ENCODE measurements at regions not wholly inside any gene's neighbourhood (a gene's known extent, or its start where the extent isn't known, plus 50 kb on each side); places are given as distances from the start of the nearest gene placed in this dataset.

- Histone ChIP-seq H3K9me3 (ENCODE audit: insufficient read depth, low read depth, low read length) (no peaks in the 10 kb centered on the region), H3K36me3 (ENCODE audit: insufficient read depth, low read depth, low read length) (no peaks in the 10 kb centered on the region), H3K4me3 (ENCODE audit: low read length) (no peak overlapping the region), H3K9ac (ENCODE audit: low read depth, low read length) (no peak overlapping the region), H3K4me1 (ENCODE audit: insufficient read depth, low read length) (peaks cover 7% of the 10 kb centered on the region; the same call in 1 of the 2 replicates), H3K27me3 (ENCODE audit: insufficient read depth, low read length) (no peaks in the 10 kb centered on the region), H3K27ac (ENCODE audit: low read length) (no peak overlapping the region)
Observed at GRCh38 chr9:18215626-18216025, 258.3 kb upstream of the ADAMTSL1 start.

GRCh38 chr9:18216376-18216775 lies 257.6 kb upstream of the ADAMTSL1 start:
- Histone ChIP-seq H3K4me1 (ENCODE audit: insufficient read depth, low read length) (peaks cover 7% of the 10 kb centered on the region; the same call in 1 of the 2 replicates), H3K27me3 (ENCODE audit: insufficient read depth, low read length) (no peaks in the 10 kb centered on the region), H3K9ac (ENCODE audit: low read depth, low read length) (no peak overlapping the region), H3K27ac (ENCODE audit: low read length) (no peak overlapping the region), H3K4me3 (ENCODE audit: low read length) (no peak overlapping the region), H3K9me3 (ENCODE audit: insufficient read depth, low read depth, low read length) (no peaks in the 10 kb centered on the region), H3K36me3 (ENCODE audit: insufficient read depth, low read depth, low read length) (no peaks in the 10 kb centered on the region)

DNA sequence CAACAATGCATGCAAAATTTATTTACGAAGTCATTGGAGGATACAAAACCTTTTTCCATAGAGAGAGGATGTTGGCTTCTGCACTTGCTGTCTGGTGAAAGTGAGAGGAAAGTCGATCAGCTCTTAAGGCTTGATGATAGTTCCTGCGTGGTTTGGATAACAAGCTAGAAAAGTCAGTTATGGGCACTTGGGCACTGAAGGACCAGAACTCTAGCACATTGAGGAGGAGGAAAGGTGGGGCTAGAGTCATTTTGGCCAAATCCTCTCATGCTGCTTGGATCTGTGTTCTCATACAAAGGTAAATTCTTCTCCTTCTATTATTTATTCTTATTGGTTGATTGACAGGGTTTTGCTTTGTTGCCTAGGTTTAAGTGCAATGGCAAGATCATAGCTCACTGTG lies 245.9 kb upstream of the ADAMTSL1 start:
- Histone ChIP-seq H3K27ac (ENCODE audit: low read length) (no peak overlapping the region), H3K36me3 (ENCODE audit: insufficient read depth, low read depth, low read length) (no peaks in the 10 kb centered on the region), H3K9ac (ENCODE audit: low read depth, low read length) (no peak overlapping the region), H3K27me3 (ENCODE audit: insufficient read depth, low read length) (no peaks in the 10 kb centered on the region), H3K4me3 (ENCODE audit: low read length) (no peak overlapping the region), H3K9me3 (ENCODE audit: insufficient read depth, low read depth, low read length) (no peaks in the 10 kb centered on the region), H3K4me1 (ENCODE audit: insufficient read depth, low read length) (no peaks in the 10 kb centered on the region)

- H3K4me1 ChIP-seq (ENCODE audit: insufficient read depth, low read length), result no peaks in the 10 kb centered on the region
- H3K27me3 ChIP-seq (ENCODE audit: insufficient read depth, low read length), result no peaks in the 10 kb centered on the region
- H3K36me3 ChIP-seq (ENCODE audit: insufficient read depth, low read depth, low read length), result no peaks in the 10 kb centered on the region
- H3K9ac ChIP-seq (ENCODE audit: low read depth, low read length), result no peak overlapping the region
- no peak overlapping the region for H3K4me3 ChIP-seq (ENCODE audit: low read length)
- no peak overlapping the region for H3K27ac ChIP-seq (ENCODE audit: low read length)
- no peaks in the 10 kb centered on the region for H3K9me3 ChIP-seq (ENCODE audit: insufficient read depth, low read depth, low read length)
Observed at GRCh38 chr9:18229992-18230676, 243.8 kb upstream of the ADAMTSL1 start.

GRCh38 chr9:18233311-18233710 lies 240.6 kb upstream of the ADAMTSL1 start:
- H3K36me3 ChIP-seq (ENCODE audit: insufficient read depth, low read depth, low read length), result no peaks in the 10 kb centered on the region
- no peak overlapping the region for H3K9ac ChIP-seq (ENCODE audit: low read depth, low read length)
- H3K4me1 ChIP-seq (ENCODE audit: insufficient read depth, low read length), result no peaks in the 10 kb centered on the region
- H3K27ac ChIP-seq (ENCODE audit: low read length), result no peak overlapping the region
- no peaks in the 10 kb centered on the region for H3K27me3 ChIP-seq (ENCODE audit: insufficient read depth, low read length)
- H3K9me3 ChIP-seq (ENCODE audit: insufficient read depth, low read depth, low read length), result no peaks in the 10 kb centered on the region
- no peak overlapping the region for H3K4me3 ChIP-seq (ENCODE audit: low read length)

DNA sequence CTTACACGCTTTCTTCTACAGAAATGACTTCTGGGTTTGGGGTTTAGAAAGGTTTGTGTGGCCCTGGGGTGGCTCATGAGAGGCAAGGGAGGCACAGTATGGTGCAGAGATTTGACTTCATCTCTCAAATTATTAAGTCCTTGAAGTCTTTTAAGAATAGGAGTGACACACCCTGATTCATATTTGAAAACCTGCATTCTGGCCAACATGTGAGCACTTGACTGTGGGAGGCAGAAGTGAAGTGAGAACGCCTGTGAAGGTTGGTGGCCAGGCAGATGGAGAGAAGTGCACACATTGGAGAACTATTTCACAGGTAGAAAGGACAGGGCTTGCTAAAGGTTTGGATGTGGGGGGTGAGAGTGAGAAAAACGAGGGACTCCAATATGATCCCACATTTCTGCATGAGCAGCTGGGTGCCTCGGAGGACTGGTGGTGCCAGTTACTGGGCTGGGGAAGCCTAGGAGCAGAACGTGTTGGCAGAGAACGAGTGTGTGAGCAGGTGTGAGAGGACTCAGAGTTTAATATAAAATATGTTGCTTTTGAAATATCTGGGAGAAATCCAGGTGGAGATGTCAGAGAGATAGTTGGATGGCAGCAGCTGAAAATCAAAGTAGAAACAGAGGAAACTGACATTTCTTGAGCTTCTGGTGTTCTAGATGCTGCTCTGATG lies 240.0 kb upstream of the ADAMTSL1 start:
- H3K9me3 ChIP-seq (ENCODE audit: insufficient read depth, low read depth, low read length), result no peaks in the 10 kb centered on the region
- H3K4me3 ChIP-seq (ENCODE audit: low read length), result no peak overlapping the region
- H3K4me1 ChIP-seq (ENCODE audit: insufficient read depth, low read length), result no peaks in the 10 kb centered on the region
- no peaks in the 10 kb centered on the region for H3K27me3 ChIP-seq (ENCODE audit: insufficient read depth, low read length)
- no peak overlapping the region for H3K27ac ChIP-seq (ENCODE audit: low read length)
- no peaks in the 10 kb centered on the region for H3K36me3 ChIP-seq (ENCODE audit: insufficient read depth, low read depth, low read length)
- no peak overlapping the region for H3K9ac ChIP-seq (ENCODE audit: low read depth, low read length)

GRCh38 chr9:18235181-18235908 lies 238.6 kb upstream of the ADAMTSL1 start:
- Histone ChIP-seq H3K27me3 (ENCODE audit: insufficient read depth, low read length) (no peaks in the 10 kb centered on the region), H3K9ac (ENCODE audit: low read depth, low read length) (no peak overlapping the region), H3K9me3 (ENCODE audit: insufficient read depth, low read depth, low read length) (no peaks in the 10 kb centered on the region), H3K4me3 (ENCODE audit: low read length) (no peak overlapping the region), H3K36me3 (ENCODE audit: insufficient read depth, low read depth, low read length) (no peaks in the 10 kb centered on the region), H3K27ac (ENCODE audit: low read length) (no peak overlapping the region), H3K4me1 (ENCODE audit: insufficient read depth, low read length) (no peaks in the 10 kb centered on the region)

GRCh38 chr9:18236336-18236735 lies 237.6 kb upstream of the ADAMTSL1 start:
- H3K36me3 ChIP-seq (ENCODE audit: insufficient read depth, low read depth, low read length), result no peaks in the 10 kb centered on the region
- H3K9ac ChIP-seq (ENCODE audit: low read depth, low read length), result no peak overlapping the region
- no peaks in the 10 kb centered on the region for H3K9me3 ChIP-seq (ENCODE audit: insufficient read depth, low read depth, low read length)
- H3K4me1 ChIP-seq (ENCODE audit: insufficient read depth, low read length), result no peaks in the 10 kb centered on the region
- H3K27ac ChIP-seq (ENCODE audit: low read length), result no peak overlapping the region
- H3K4me3 ChIP-seq (ENCODE audit: low read length), result no peak overlapping the region
- no peaks in the 10 kb centered on the region for H3K27me3 ChIP-seq (ENCODE audit: insufficient read depth, low read length)

GRCh38 chr9:18237776-18238175 lies 236.2 kb upstream of the ADAMTSL1 start:
- H3K36me3 ChIP-seq (ENCODE audit: insufficient read depth, low read depth, low read length), result no peaks in the 10 kb centered on the region
- no peaks in the 10 kb centered on the region for H3K9me3 ChIP-seq (ENCODE audit: insufficient read depth, low read depth, low read length)
- no peaks in the 10 kb centered on the region for H3K27me3 ChIP-seq (ENCODE audit: insufficient read depth, low read length)
- H3K4me1 ChIP-seq (ENCODE audit: insufficient read depth, low read length), result no peaks in the 10 kb centered on the region
- H3K27ac ChIP-seq (ENCODE audit: low read length), result no peak overlapping the region
- no peak overlapping the region for H3K9ac ChIP-seq (ENCODE audit: low read depth, low read length)
- no peak overlapping the region for H3K4me3 ChIP-seq (ENCODE audit: low read length)

GRCh38 chr9:18238254-18238653 lies 235.7 kb upstream of the ADAMTSL1 start:
- H3K9me3 ChIP-seq (ENCODE audit: insufficient read depth, low read depth, low read length), result no peaks in the 10 kb centered on the region
- H3K27me3 ChIP-seq (ENCODE audit: insufficient read depth, low read length), result no peaks in the 10 kb centered on the region
- H3K4me1 ChIP-seq (ENCODE audit: insufficient read depth, low read length), result no peaks in the 10 kb centered on the region
- H3K27ac ChIP-seq (ENCODE audit: low read length), result no peak overlapping the region
- no peak overlapping the region for H3K4me3 ChIP-seq (ENCODE audit: low read length)
- no peaks in the 10 kb centered on the region for H3K36me3 ChIP-seq (ENCODE audit: insufficient read depth, low read depth, low read length)
- no peak overlapping the region for H3K9ac ChIP-seq (ENCODE audit: low read depth, low read length)

- H3K36me3 ChIP-seq (ENCODE audit: insufficient read depth, low read depth, low read length), result no peaks in the 10 kb centered on the region
- no peaks in the 10 kb centered on the region for H3K27me3 ChIP-seq (ENCODE audit: insufficient read depth, low read length)
- H3K9ac ChIP-seq (ENCODE audit: low read depth, low read length), result no peak overlapping the region
- no peaks in the 10 kb centered on the region for H3K9me3 ChIP-seq (ENCODE audit: insufficient read depth, low read depth, low read length)
- H3K4me3 ChIP-seq (ENCODE audit: low read length), result no peak overlapping the region
- no peaks in the 10 kb centered on the region for H3K4me1 ChIP-seq (ENCODE audit: insufficient read depth, low read length)
- no peak overlapping the region for H3K27ac ChIP-seq (ENCODE audit: low read length)
Observed at GRCh38 chr9:18238752-18239447, 235.1 kb upstream of the ADAMTSL1 start.
